ENCODE measurements at regions not wholly inside any gene's neighbourhood (a gene's known extent, or its start where the extent isn't known, plus 50 kb on each side); places are given as distances from the start of the nearest gene placed in this dataset.

GRCh38 chr21:15151385-15152103 lies 86.7 kb upstream of the NRIP1 start:
- no peak for FAIRE-seq

- FAIRE-seq, result no peak
These were observed 87.8 kb upstream of the NRIP1 start for GRCh38 chr21:15152591-15152990.

- no peak for FAIRE-seq
These were observed 94.7 kb upstream of the NRIP1 start for GRCh38 chr21:15159382-15160020.

- FAIRE-seq, result no peak
These were observed 95.3 kb upstream of the NRIP1 start for GRCh38 chr21:15160136-15160535.

- FAIRE-seq, result no peak
These were observed 98.1 kb upstream of the NRIP1 start for GRCh38 chr21:15162921-15163320.

- no peak for FAIRE-seq
These were observed 99.5 kb upstream of the NRIP1 start for GRCh38 chr21:15164273-15164672.

- no peak for FAIRE-seq
These were observed 100.0 kb upstream of the NRIP1 start for GRCh38 chr21:15164678-15165303.

GRCh38 chr21:15170614-15171013 lies 105.8 kb upstream of the NRIP1 start:
- no peak for FAIRE-seq

GRCh38 chr21:15171546-15171945 lies 106.7 kb upstream of the NRIP1 start:
- no peak for FAIRE-seq

- FAIRE-seq, result no peak
These were observed 108.2 kb upstream of the NRIP1 start for GRCh38 chr21:15172963-15173362.

GRCh38 chr21:15174923-15175322 lies 110.1 kb upstream of the NRIP1 start:
- no peak for FAIRE-seq

GRCh38 chr21:15182731-15183130 lies 117.9 kb upstream of the NRIP1 start:
- FAIRE-seq, result no peak

- FAIRE-seq, result no peak
These were observed 119.0 kb upstream of the NRIP1 start for GRCh38 chr21:15183813-15184257.

GRCh38 chr21:15190412-15190811 lies 125.6 kb upstream of the NRIP1 start:
- no peak for FAIRE-seq

GRCh38 chr21:15190837-15191236 lies 126.0 kb upstream of the NRIP1 start:
- no peak for FAIRE-seq

- FAIRE-seq, result no peak
These were observed 126.5 kb upstream of the NRIP1 start for GRCh38 chr21:15191342-15191741.

GRCh38 chr21:15192243-15192642 lies 127.4 kb upstream of the NRIP1 start:
- FAIRE-seq, result no peak

- FAIRE-seq, result no peak
These were observed 129.1 kb upstream of the NRIP1 start for GRCh38 chr21:15193937-15194336.

- FAIRE-seq, result no peak
These were observed 130.3 kb upstream of the NRIP1 start for GRCh38 chr21:15195104-15195503.

- no peak for FAIRE-seq
These were observed 131.0 kb upstream of the NRIP1 start for GRCh38 chr21:15195768-15196167.

- FAIRE-seq, result no peak
These were observed 132.9 kb upstream of the NRIP1 start for GRCh38 chr21:15197696-15198095.

GRCh38 chr21:15199414-15200383 lies 134.9 kb upstream of the NRIP1 start:
- no peak for FAIRE-seq

GRCh38 chr21:15203740-15204139 lies 138.9 kb upstream of the NRIP1 start:
- FAIRE-seq, result no peak
